ENCODE measurements at regions not wholly inside any gene's neighbourhood (a gene's known extent, or its start where the extent isn't known, plus 50 kb on each side); places are given as distances from the start of the nearest gene placed in this dataset.

DNA sequence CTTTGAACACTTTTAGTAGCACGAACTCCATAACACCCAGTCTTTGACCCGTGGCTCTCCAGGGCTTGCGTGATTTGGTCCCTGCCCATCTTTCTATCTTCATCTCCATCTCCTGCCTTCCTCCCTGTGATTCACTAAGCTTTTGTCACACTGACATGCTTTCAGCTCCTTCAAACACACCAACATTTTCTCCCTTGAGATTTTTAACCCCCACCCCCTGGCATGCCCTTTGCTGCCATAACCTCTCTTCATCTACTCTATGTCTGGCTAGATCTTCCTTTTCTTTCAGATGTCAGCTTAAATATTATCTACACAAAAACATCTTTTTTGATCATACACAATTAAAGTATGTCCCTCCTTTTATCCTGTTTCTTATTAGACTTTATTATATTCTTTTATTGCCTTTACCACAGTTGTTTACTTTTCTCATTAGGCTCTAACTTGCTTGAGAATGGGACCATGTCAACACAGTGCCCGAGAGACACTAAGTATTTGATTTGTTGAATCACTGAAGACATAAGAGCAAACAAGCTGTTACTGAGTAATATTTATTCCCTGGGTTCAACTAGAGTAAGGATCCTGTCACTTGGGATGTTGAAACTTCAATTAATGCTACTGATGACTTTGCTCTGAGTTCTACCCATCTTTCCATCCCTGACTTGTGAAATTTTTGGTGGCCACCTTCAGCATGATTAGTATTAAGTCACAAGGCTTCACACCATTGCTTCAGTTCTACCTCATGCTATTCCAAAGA is 387.3 kb downstream of the LRIG3 start:
- DNase-seq (no peak), ATAC-seq (no peak), FAIRE-seq (no peak)
- TF ChIP-seq, protein P1, sequence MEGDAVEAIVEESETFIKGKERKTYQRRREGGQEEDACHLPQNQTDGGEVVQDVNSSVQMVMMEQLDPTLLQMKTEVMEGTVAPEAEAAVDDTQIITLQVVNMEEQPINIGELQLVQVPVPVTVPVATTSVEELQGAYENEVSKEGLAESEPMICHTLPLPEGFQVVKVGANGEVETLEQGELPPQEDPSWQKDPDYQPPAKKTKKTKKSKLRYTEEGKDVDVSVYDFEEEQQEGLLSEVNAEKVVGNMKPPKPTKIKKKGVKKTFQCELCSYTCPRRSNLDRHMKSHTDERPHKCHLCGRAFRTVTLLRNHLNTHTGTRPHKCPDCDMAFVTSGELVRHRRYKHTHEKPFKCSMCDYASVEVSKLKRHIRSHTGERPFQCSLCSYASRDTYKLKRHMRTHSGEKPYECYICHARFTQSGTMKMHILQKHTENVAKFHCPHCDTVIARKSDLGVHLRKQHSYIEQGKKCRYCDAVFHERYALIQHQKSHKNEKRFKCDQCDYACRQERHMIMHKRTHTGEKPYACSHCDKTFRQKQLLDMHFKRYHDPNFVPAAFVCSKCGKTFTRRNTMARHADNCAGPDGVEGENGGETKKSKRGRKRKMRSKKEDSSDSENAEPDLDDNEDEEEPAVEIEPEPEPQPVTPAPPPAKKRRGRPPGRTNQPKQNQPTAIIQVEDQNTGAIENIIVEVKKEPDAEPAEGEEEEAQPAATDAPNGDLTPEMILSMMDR (IDR thresholded peaks at IDR 0.05), result no peak
- intact Hi-C loops (cut with DNase I), result loop anchor here in 1 of 3 donors (10.0 kb wide), 1 partner anchor 552 kb away; no protein-coding TSS in a partner anchor
- H3K4me3 ChIP-seq, result no peak overlapping the region
- no peaks in the 10 kb centered on the region for H3K27me3 ChIP-seq
- WGBS, 2 donors, result 80% methylated on average over 4 of the region's 4 CpGs
- no peaks in the 10 kb centered on the region for H3K9me3 ChIP-seq
- no peaks in the 10 kb centered on the region for H3K4me1 ChIP-seq
- H3K27ac ChIP-seq, result no peak overlapping the region
- no peaks in the 10 kb centered on the region for H3K36me3 ChIP-seq

GRCh38 chr12:58533652-58534051 is 386.7 kb downstream of the LRIG3 start:
- intact Hi-C loops (cut with DNase I), result loop anchor here in 1 of 3 donors (10.0 kb wide), 1 partner anchor 551 kb away; no protein-coding TSS in a partner anchor
- no peak overlapping the region for H3K4me3 ChIP-seq
- H3K36me3 ChIP-seq, result no peaks in the 10 kb centered on the region
- H3K27ac ChIP-seq, result no peak overlapping the region
- no peak for FAIRE-seq
- no peaks in the 10 kb centered on the region for H3K9me3 ChIP-seq
- H3K4me1 ChIP-seq, result no peaks in the 10 kb centered on the region
- TF ChIP-seq, protein P1 (IDR thresholded peaks at IDR 0.05), result no peak
- no peak for DNase-seq
- ATAC-seq, result no peak
- WGBS, 2 donors, result 81 to 89% methylated on average over 1 of the region's 1 CpG
- H3K27me3 ChIP-seq, result no peaks in the 10 kb centered on the region

GRCh38 chr12:58537278-58537677 is 383.0 kb downstream of the LRIG3 start:
- intact Hi-C loops (cut with DNase I), result loop anchor here in 1 of 3 donors (10.0 kb wide), 1 partner anchor 548 kb away; no protein-coding TSS in a partner anchor
- FAIRE-seq, result no peak
- no peak for ATAC-seq

GRCh38 chr12:58539295-58539694 is 381.0 kb downstream of the LRIG3 start:
- no peak for DNase-seq

More at GRCh38 chr12:58537278-58537677, 383.0 kb downstream of the LRIG3 start:
- DNase-seq, result no peak
- Histone ChIP-seq H3K27ac (no peak overlapping the region), H3K27me3 (no peaks in the 10 kb centered on the region), H3K36me3 (no peaks in the 10 kb centered on the region), H3K4me1 (no peaks in the 10 kb centered on the region), H3K9me3 (no peaks in the 10 kb centered on the region), H3K4me3 (no peak overlapping the region)
- TF ChIP-seq, protein P1 (IDR thresholded peaks at IDR 0.05), result no peak
- 73% methylated on average over 5 of the region's 5 CpGs for WGBS, 2 donors

More at GRCh38 chr12:58539295-58539694, 381.0 kb downstream of the LRIG3 start:
- Histone ChIP-seq H3K9me3 (no peaks in the 10 kb centered on the region), H3K4me1 (no peaks in the 10 kb centered on the region), H3K27ac (no peak overlapping the region), H3K4me3 (no peak overlapping the region), H3K27me3 (no peaks in the 10 kb centered on the region), H3K36me3 (no peaks in the 10 kb centered on the region)
- FAIRE-seq (no peak), ATAC-seq (no peak)
- TF ChIP-seq, protein P1 (IDR thresholded peaks at IDR 0.05), result no peak
- WGBS, 2 donors, result 45 to 60% methylated on average over 4 of the region's 4 CpGs
- intact Hi-C loops (cut with DNase I), result loop anchor here in 1 of 3 donors (10.0 kb wide), 1 partner anchor 546 kb away; no protein-coding TSS in a partner anchor
